Right lung (tissue), 2 donors: ENCODE measurements at regions not wholly inside any gene's neighbourhood (a gene's known extent, or its start where the extent isn't known, plus 50 kb on each side); places are given as distances from the start of the nearest gene placed in this dataset.

Source experiments
- DNase-seq, 2 donors: peaks; one replicate each; pipeline ENCODE4 v3.0.0-alpha.2; 2013

- no peak for DNase-seq
Measured at GRCh38 chr4:62159306-62159705, 959.2 kb downstream of the ADGRL3 start.

GRCh38 chr4:62156205-62156604 is 956.1 kb downstream of the ADGRL3 start:
- DNase-seq, result peak in 1 of 2 donors; percentile 6

- DNase-seq, result no peak
Measured at GRCh38 chr4:62145276-62145675, 945.1 kb downstream of the ADGRL3 start.

- DNase-seq, result no peak
Measured at GRCh38 chr4:62144431-62144830, 944.3 kb downstream of the ADGRL3 start.

GRCh38 chr4:62135565-62136156 is 935.5 kb downstream of the ADGRL3 start:
- DNase-seq, result no peak

GRCh38 chr4:62133977-62134376 is 933.9 kb downstream of the ADGRL3 start:
- DNase-seq, result no peak

- no peak for DNase-seq
Measured at GRCh38 chr4:62133101-62133897, 933.2 kb downstream of the ADGRL3 start.

GRCh38 chr4:62131049-62131448 is 930.9 kb downstream of the ADGRL3 start:
- no peak for DNase-seq

GRCh38 chr4:62130637-62131036 is 930.5 kb downstream of the ADGRL3 start:
- no peak for DNase-seq

- no peak for DNase-seq
Measured at GRCh38 chr4:62130230-62130629, 930.1 kb downstream of the ADGRL3 start.
